GM12801 (cell line): ENCODE measurements at regions not wholly inside any gene's neighbourhood (a gene's known extent, or its start where the extent isn't known, plus 50 kb on each side); places are given as distances from the start of the nearest gene placed in this dataset.

Source experiments
- TF ChIP-seq, protein P1 (sequence below): IDR thresholded peaks from one replicate; pipeline ENCODE4 v1.5.1; 2011; ENCODE audit warnings: control low read depth; ENCODE audit not compliant: insufficient read length; ENCODE audit errors: extremely low read depth

DNA sequence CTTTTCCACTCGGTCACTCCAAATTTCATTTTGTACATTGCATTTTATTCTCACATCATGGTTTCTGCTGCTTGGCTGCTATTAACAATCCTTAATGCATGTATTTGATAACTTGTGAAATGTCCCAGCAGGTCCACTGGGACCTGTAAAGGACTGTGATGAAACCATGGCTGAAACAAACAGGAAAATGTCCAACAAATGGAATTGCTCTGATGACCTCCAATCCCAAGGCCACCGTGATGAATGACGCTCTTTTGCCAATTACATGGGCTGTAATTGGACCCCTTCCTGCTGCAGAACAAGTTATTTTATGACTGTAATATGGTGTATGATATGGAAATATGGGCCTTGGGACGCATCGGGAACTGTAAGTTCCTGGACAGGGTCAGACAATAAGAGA is 224.2 kb upstream of the CXCR4 start:
- TF ChIP-seq, protein P1, sequence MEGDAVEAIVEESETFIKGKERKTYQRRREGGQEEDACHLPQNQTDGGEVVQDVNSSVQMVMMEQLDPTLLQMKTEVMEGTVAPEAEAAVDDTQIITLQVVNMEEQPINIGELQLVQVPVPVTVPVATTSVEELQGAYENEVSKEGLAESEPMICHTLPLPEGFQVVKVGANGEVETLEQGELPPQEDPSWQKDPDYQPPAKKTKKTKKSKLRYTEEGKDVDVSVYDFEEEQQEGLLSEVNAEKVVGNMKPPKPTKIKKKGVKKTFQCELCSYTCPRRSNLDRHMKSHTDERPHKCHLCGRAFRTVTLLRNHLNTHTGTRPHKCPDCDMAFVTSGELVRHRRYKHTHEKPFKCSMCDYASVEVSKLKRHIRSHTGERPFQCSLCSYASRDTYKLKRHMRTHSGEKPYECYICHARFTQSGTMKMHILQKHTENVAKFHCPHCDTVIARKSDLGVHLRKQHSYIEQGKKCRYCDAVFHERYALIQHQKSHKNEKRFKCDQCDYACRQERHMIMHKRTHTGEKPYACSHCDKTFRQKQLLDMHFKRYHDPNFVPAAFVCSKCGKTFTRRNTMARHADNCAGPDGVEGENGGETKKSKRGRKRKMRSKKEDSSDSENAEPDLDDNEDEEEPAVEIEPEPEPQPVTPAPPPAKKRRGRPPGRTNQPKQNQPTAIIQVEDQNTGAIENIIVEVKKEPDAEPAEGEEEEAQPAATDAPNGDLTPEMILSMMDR = no peak

DNA sequence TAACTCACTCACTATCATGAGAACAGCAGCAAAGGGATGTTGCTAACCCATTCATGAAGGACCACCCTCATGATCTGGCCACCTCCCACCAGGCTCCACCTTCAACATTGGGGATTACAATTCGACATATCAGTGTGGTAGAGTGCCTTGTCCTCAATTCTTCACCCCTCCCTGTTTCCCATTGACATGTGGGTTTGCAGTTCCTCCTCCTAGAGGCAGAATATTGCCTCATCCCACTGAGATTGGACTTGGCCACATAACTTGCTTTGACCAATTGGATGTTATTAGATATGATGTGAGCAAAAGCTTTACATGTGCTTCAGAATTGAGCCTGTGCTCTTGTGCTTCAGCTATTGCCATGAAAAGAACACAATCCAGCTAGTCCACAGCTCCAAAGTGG is 217.0 kb upstream of the CXCR4 start:
- TF ChIP-seq, protein P1 = no peak

DNA sequence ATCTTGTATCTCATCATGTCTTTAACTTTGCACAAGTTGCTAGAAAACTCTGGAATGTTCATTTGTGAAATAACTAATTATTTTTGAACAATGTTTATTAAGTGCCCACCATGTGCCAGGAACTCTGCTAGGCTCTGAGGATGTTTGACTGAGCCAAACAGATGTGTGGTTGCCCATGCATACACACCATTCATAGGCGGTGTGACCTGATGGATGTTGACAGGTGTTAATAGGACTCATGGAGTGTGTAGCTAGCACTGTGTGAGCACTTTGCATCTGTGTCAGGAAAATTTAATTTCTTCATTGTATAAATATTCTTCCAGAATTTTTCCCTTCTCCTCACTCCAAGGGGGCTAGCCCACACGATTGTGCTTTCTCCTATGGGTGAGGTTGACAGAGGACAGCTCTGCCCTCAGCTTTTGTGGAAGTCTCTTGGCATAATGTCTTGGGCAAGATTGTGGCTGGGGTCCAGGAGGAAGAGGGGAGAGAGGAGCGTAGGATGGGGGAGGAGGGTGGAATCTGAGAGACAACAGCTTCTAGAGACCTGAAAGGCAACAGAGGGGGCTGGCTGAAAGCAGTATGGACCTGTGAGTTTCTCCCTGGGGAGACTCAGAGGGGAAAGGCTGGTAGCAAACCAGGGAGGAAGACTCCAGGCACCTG is 214.6 kb upstream of the CXCR4 start:
- TF ChIP-seq, protein P1 = no peak

- TF ChIP-seq, protein P1 = no peak
Observed at GRCh38 chr2:136331226-136331625, 213.3 kb upstream of the CXCR4 start.

GRCh38 chr2:136328207-136328795 is 210.4 kb upstream of the CXCR4 start:
- TF ChIP-seq, protein P1 = no peak

- TF ChIP-seq, protein P1 = no peak
Observed at GRCh38 chr2:136327162-136327852, 209.4 kb upstream of the CXCR4 start.

DNA sequence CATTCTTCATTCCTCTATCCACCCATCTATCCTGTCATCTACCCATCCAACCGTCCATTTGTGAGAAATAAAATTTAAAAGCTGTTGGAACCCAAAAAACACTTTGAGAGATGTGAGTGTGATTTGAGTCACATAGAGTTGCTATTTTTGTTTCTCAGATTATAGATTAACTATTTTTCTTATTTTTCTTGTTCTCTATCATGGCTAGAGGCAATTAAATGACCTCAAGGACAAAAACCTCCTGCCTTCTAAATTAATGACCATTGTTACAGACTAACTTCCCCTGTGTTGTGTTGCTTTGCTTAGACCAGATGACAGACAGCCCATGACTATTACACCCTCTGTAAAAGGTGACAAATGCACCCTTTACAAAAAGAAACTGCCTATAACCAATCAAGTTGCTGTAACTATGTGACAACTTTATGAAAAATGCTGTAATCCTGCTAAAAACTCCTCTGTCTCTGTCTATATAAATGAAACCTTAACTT is 207.9 kb upstream of the CXCR4 start:
- TF ChIP-seq, protein P1 = no peak
